ENCODE measurements at regions not wholly inside any gene's neighbourhood (a gene's known extent, or its start where the extent isn't known, plus 50 kb on each side); places are given as distances from the start of the nearest gene placed in this dataset.

DNA sequence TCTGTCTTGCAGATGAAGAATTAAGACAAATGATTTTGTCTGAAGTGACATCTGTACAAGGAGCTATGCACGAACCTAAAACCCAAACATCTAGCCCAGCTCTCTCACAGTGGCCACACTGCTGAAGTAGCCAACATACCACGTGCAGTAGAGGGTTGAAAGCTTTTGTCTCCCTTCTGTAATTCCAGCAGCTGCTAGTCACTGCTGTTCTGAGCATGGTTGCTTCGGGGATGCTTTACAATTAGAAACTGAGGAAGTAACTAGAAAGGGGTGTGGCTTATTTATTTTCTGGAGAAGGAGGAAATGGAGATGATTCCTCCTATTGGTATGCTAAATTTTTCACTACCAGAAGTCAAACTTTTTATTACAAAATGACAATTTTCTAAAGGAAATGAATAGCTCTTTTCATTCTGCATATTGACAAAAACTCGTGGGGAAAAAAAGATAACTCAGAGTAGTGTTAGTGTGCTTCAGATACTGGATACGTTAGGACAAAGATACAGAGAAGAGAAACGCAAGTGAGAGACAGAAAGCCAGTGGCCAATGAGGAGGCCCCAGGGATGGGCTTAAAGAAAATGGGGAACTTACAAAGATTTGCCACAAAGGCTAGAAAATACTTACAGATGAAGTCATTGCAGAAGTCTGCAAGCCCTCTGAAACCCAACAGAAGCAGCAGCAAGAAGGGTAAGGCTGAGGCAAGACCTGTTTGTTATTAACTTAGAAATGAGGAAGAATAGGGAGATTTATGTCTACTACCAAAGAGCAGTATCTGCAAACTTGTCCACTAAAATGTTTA lies 192.7 kb upstream of the MIR17HG start:
- TF ChIP-seq CTCF (IDR thresholded peaks at IDR 0.05) (no peak), POLR2A (IDR thresholded peaks at IDR 0.05) (no peak)
